Activated B cell treated with CpG ODN at 0.5 μM for 24 hours (primary cell): ENCODE measurements at regions not wholly inside any gene's neighbourhood (a gene's known extent, or its start where the extent isn't known, plus 50 kb on each side); places are given as distances from the start of the nearest gene placed in this dataset.

ENCODE experiments used
- ATAC-seq: fragments of 200-7000 bp; cut with Tn5 transposase; one replicate; pipeline ENCODE4 v1.10.0; 2021; ENCODE audit warnings: low read depth, mild to moderate bottlenecking, moderate library complexity
- CTCF ChIA-PET: fragments of 350-600 bp; sonication (Branson Sonifier 250); formaldehyde crosslinking; loops from one replicate; lab custom pipeline; 2021; ENCODE audit warnings: antibody characterized with exemption; lab: Charles Lee
- POLR2A ChIA-PET: fragments of 350-600 bp; sonication (Branson Sonifier 250); formaldehyde crosslinking; loops from one replicate; lab custom pipeline; 2021; ENCODE audit warnings: antibody characterized with exemption; lab: Charles Lee
- DNase-seq: peaks from one replicate; pipeline ENCODE4 v3.0.0; 2022
- H3K27ac Mint-ChIP-seq: one replicate; pipeline ENCODE4 v1.8.0; 2020; ENCODE audit warnings: mixed read lengths
- H3K27me3 Mint-ChIP-seq: one replicate; pipeline ENCODE4 v1.8.0; 2021; ENCODE audit warnings: mixed read lengths
- H3K36me3 Mint-ChIP-seq: one replicate; pipeline ENCODE4 v1.8.0; 2021; ENCODE audit warnings: low read depth, mixed read lengths
- H3K4me1 Mint-ChIP-seq: one replicate; pipeline ENCODE4 v1.8.0; 2021; ENCODE audit warnings: mixed read lengths
- H3K4me3 Mint-ChIP-seq: one replicate; pipeline ENCODE4 v1.8.0; 2020; ENCODE audit warnings: mild to moderate bottlenecking, mixed read lengths
- H3K9me3 Mint-ChIP-seq: one replicate; pipeline ENCODE4 v1.8.0; 2020; ENCODE audit warnings: mixed read lengths
- CTCF ChIP-seq: fragments of 200-600 bp; IDR thresholded peaks from one replicate; pipeline ENCODE4 v1.8.0; 2022; ENCODE audit warnings: antibody characterized with exemption, mild to moderate bottlenecking
- intact Hi-C: fragments of 100-400 bp; cut with micrococcal nuclease; formaldehyde crosslinking; loops from one replicate; pipeline ENCODE4 v1.15.1; 2024

- Mint-ChIP-seq H3K4me3 (no peak overlapping the region), H3K9me3 (no peaks in the 10 kb centered on the region), H3K36me3 (no peaks in the 10 kb centered on the region), H3K27ac (no peak overlapping the region), H3K27me3 (no peaks in the 10 kb centered on the region), H3K4me1 (no peaks in the 10 kb centered on the region)
- POLR2A ChIA-PET: no interaction called here
- DNase-seq (no peak), ATAC-seq (no peak)
- CTCF ChIA-PET: no interaction called here
- intact Hi-C loops: no loop called here
- TF ChIP-seq CTCF: no peak
Observed at GRCh38 chr18:6498289-6498856, 83.7 kb upstream of the L3MBTL4 start.

GRCh38 chr18:6504605-6505497 is 90.1 kb upstream of the L3MBTL4 start:
- ChIA-PET POLR2A (no interaction called here), CTCF (no interaction called here)
- H3K4me3 Mint-ChIP-seq: no peak overlapping the region
- TF ChIP-seq CTCF: no peak
- H3K27ac Mint-ChIP-seq: no peak overlapping the region
- no peaks in the 10 kb centered on the region for H3K4me1 Mint-ChIP-seq
- no peaks in the 10 kb centered on the region for H3K36me3 Mint-ChIP-seq
- no peaks in the 10 kb centered on the region for H3K27me3 Mint-ChIP-seq
- DNase-seq: no peak
- no peaks in the 10 kb centered on the region for H3K9me3 Mint-ChIP-seq
- intact Hi-C loops: no loop called here
- ATAC-seq: no peak

- ChIA-PET POLR2A (no interaction called here), CTCF (no interaction called here)
- TF ChIP-seq CTCF: no peak
- no peak for ATAC-seq
- H3K4me1 Mint-ChIP-seq: no peaks in the 10 kb centered on the region
- no peak for DNase-seq
- H3K4me3 Mint-ChIP-seq: no peak overlapping the region
- H3K9me3 Mint-ChIP-seq: no peaks in the 10 kb centered on the region
- no peaks in the 10 kb centered on the region for H3K36me3 Mint-ChIP-seq
- no peaks in the 10 kb centered on the region for H3K27me3 Mint-ChIP-seq
- intact Hi-C loops: no loop called here
- H3K27ac Mint-ChIP-seq: no peak overlapping the region
Observed at GRCh38 chr18:6505498-6505875, 90.8 kb upstream of the L3MBTL4 start.

- peaks cover 3% of the 10 kb centered on the region for H3K9me3 Mint-ChIP-seq
- intact Hi-C loops: no loop called here
- TF ChIP-seq CTCF: no peak
- no peak overlapping the region for H3K27ac Mint-ChIP-seq
- ChIA-PET CTCF (no interaction called here), POLR2A (no interaction called here)
- H3K36me3 Mint-ChIP-seq: no peaks in the 10 kb centered on the region
- H3K4me3 Mint-ChIP-seq: no peak overlapping the region
- H3K4me1 Mint-ChIP-seq: no peaks in the 10 kb centered on the region
- ATAC-seq: no peak
- H3K27me3 Mint-ChIP-seq: no peaks in the 10 kb centered on the region
- no peak for DNase-seq
Observed at GRCh38 chr18:6509417-6509816, 94.7 kb upstream of the L3MBTL4 start.

- Mint-ChIP-seq H3K27me3 (no peaks in the 10 kb centered on the region), H3K4me3 (no peak overlapping the region), H3K9me3 (peaks cover 4% of the 10 kb centered on the region), H3K36me3 (no peaks in the 10 kb centered on the region), H3K27ac (no peak overlapping the region), H3K4me1 (no peaks in the 10 kb centered on the region)
- no peak for DNase-seq
- TF ChIP-seq CTCF: no peak
- ChIA-PET POLR2A (no interaction called here), CTCF (no interaction called here)
- no peak for ATAC-seq
- intact Hi-C loops: no loop called here
Observed at GRCh38 chr18:6509832-6510231, 95.1 kb upstream of the L3MBTL4 start.
